ENCODE measurements at regions not wholly inside any gene's neighbourhood (a gene's known extent, or its start where the extent isn't known, plus 50 kb on each side); places are given as distances from the start of the nearest gene placed in this dataset.

DNA sequence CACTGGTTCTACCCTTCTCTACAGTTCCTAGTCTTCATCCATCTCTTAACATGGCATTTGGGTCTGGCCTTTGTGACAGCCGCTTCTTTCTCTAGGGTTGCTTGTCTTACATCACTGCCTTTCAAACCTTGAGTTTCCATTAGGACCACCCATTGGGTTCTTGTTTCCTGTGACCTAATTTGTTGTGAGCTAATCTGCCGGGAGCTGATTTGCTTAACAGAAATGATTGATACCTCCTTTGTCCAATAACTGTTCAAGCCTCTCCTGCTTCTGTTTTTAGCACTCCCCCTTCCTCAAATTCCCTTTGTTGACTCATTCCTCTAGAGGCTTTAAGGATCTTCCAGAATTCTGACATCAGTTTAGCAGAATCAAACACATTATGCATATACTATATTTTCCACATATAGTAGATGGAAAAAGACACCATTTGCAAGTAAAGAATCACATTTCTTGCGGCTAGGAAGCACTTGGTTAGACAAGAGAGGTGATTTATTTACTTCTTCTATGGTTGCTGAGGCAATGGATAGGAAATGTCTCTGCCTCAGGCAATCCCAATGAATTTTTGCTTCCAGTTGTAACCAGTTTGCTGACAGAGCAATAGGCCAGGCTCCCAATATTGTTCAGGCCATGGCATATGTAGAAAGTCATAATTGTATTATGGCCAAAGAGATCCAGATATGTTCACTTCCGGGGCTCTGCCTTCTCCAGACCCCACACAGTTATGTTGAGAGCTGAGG, 130.7 kb downstream of the SNX19 start:
- TF ChIP-seq, protein P1, sequence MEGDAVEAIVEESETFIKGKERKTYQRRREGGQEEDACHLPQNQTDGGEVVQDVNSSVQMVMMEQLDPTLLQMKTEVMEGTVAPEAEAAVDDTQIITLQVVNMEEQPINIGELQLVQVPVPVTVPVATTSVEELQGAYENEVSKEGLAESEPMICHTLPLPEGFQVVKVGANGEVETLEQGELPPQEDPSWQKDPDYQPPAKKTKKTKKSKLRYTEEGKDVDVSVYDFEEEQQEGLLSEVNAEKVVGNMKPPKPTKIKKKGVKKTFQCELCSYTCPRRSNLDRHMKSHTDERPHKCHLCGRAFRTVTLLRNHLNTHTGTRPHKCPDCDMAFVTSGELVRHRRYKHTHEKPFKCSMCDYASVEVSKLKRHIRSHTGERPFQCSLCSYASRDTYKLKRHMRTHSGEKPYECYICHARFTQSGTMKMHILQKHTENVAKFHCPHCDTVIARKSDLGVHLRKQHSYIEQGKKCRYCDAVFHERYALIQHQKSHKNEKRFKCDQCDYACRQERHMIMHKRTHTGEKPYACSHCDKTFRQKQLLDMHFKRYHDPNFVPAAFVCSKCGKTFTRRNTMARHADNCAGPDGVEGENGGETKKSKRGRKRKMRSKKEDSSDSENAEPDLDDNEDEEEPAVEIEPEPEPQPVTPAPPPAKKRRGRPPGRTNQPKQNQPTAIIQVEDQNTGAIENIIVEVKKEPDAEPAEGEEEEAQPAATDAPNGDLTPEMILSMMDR (IDR thresholded peaks at IDR 0.05; ENCODE audit: low read depth, low read length, missing input control) = no peak
- TF ChIP-seq HNF4G (IDR thresholded peaks at IDR 0.05) = no peak
